Peyer's patch (tissue), 4 donors: ENCODE measurements at regions not wholly inside any gene's neighbourhood (a gene's known extent, or its start where the extent isn't known, plus 50 kb on each side); places are given as distances from the start of the nearest gene placed in this dataset.

ENCODE experiments used
- DNase-seq, 3 donors: peaks; one replicate each; pipeline ENCODE4 v3.0.0-alpha.2; 2017 to 2019
- H3K27ac ChIP-seq, 4 donors: fragments of 200-600 bp; sonication (generic); one replicate each; pipeline ENCODE4 v1.5.1; 2016 to 2019
- H3K27me3 ChIP-seq, 2 donors: fragments of 200-600 bp; sonication (generic); one replicate each; pipeline ENCODE4 v1.5.1; 2019
- H3K36me3 ChIP-seq, 3 donors: fragments of 200-600 bp; sonication (generic); one replicate each; pipeline ENCODE4 v1.5.1; 2016 to 2019
- H3K4me1 ChIP-seq, 4 donors: fragments of 200-600 bp; sonication (generic); one replicate each; pipeline ENCODE4 v1.5.1; 2016 to 2019
- H3K4me3 ChIP-seq, 4 donors: fragments of 200-600 bp; sonication (generic); 1 replicate in 3 of 4; 2 replicates in 1 of 4; pipeline ENCODE4 v1.5.1; 2016 to 2019; ENCODE audit warnings: mild to moderate bottlenecking in 1 of 4
- H3K9me3 ChIP-seq, 4 donors: fragments of 200-600 bp; sonication (generic); one replicate each; pipeline ENCODE4 v1.5.1; 2016 to 2019; ENCODE audit warnings: mild to moderate bottlenecking in 1 of 4
- POLR2A ChIP-seq, 2 donors: fragments of 450-650 bp; IDR thresholded peaks; one replicate each; pipeline ENCODE4 v1.5.1; 2017; ENCODE audit warnings: antibody characterized with exemption in 2 of 2, mild to moderate bottlenecking in 2 of 2, moderate library complexity in 2 of 2
- TF ChIP-seq, protein P1 (sequence below), 6 experiments: fragments of 450-650 bp in 4 of 6; fragments of 200-600 bp in 2 of 6; sonication (generic) in 1 of 6; IDR thresholded peaks; one replicate each; pipeline ENCODE4 v1.5.1; 2017 to 2019; ENCODE audit warnings: antibody characterized with exemption in 6 of 6, mild to moderate bottlenecking in 3 of 6, moderate library complexity in 1 of 6

DNA sequence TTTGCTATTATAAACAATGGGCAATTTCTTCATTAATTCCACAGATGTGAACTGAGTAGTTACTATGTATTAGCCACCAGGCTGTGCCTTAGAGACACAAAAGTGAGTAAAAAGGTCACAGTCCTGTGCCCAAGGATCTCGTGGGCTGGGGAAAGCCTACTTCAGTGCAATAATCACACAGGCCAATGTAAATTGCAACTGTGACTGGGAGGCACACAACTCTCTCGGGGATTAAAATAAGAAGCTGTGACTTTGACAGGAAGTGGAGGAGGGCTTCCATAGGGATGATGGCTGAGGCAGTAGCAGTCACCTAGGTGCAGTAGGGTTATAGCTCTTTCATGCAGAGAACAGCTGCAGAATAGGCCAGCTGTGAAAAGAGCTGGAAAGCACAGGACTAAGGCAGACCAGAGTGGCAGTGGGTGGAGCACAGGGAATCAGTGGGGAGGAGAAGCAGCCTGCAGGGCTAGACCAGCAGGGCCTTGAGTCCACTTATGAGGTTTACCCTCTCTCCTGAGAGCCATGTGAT is 121.9 kb downstream of the MAB21L3 start:
- Histone ChIP-seq H3K4me3 (no peak overlapping the region), H3K27ac (peak overlapping the region in 1 of 4 donors; percentile 27), H3K9me3 (no peaks in the 10 kb centered on the region), H3K27me3 (no peaks in the 10 kb centered on the region), H3K4me1 (no peaks in the 10 kb centered on the region), H3K36me3 (no peaks in the 10 kb centered on the region)
- TF ChIP-seq, protein P1, sequence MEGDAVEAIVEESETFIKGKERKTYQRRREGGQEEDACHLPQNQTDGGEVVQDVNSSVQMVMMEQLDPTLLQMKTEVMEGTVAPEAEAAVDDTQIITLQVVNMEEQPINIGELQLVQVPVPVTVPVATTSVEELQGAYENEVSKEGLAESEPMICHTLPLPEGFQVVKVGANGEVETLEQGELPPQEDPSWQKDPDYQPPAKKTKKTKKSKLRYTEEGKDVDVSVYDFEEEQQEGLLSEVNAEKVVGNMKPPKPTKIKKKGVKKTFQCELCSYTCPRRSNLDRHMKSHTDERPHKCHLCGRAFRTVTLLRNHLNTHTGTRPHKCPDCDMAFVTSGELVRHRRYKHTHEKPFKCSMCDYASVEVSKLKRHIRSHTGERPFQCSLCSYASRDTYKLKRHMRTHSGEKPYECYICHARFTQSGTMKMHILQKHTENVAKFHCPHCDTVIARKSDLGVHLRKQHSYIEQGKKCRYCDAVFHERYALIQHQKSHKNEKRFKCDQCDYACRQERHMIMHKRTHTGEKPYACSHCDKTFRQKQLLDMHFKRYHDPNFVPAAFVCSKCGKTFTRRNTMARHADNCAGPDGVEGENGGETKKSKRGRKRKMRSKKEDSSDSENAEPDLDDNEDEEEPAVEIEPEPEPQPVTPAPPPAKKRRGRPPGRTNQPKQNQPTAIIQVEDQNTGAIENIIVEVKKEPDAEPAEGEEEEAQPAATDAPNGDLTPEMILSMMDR (IDR thresholded peaks at IDR 0.05), result peak in 4 of 6 experiments; percentile 14 to 60 (median 58)
- TF ChIP-seq POLR2A (IDR thresholded peaks at IDR 0.05), result no peak
- no peak for DNase-seq

DNA sequence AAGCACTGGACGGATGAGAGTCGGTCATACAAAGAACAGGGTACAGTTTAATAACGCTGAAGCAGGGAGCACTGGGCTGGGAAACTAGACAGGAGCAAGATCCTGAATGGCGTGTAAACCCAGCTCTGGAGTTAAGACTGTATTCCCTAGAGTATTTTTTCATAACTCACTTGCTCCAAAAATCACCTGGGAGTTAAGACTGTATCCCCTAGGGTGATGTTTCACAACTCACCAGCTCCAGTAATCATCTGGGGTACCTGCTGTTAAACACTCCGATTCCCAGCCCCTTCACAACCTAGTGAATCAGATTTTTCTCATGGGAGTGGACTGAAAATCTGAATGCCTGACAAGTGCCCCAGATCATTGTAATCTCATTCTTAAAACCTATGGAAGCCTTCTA is 123.2 kb downstream of the MAB21L3 start:
- H3K4me3 ChIP-seq, result no peak overlapping the region
- no peak for TF ChIP-seq POLR2A (IDR thresholded peaks at IDR 0.05)
- TF ChIP-seq, protein P1 (IDR thresholded peaks at IDR 0.05), result no peak
- H3K27me3 ChIP-seq, result no peaks in the 10 kb centered on the region
- H3K36me3 ChIP-seq, result no peaks in the 10 kb centered on the region
- no peak for DNase-seq
- H3K27ac ChIP-seq, result no peak overlapping the region
- H3K9me3 ChIP-seq, result no peaks in the 10 kb centered on the region
- no peaks in the 10 kb centered on the region for H3K4me1 ChIP-seq

DNA sequence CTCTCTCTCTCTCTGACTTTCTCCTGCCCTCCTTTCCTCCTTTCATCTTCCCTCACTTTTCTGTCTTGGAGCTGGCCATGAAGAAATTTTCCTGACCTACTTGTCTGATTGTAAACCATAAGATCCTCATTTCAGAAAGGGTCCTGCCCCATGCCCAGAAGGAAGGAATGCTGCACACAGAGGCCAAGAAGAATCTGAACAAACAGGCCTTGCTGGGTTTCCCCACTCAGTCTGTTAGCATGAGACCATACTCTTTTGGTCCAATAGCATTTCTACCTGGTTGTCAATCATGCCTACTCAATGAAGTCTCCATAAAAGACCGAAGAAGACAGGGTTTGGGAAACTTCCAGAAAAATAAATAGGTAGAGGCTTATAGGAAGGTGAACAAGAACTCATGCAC is 128.7 kb downstream of the MAB21L3 start:
- TF ChIP-seq POLR2A (IDR thresholded peaks at IDR 0.05), result no peak
- TF ChIP-seq, protein P1 (IDR thresholded peaks at IDR 0.05), result no peak
- Histone ChIP-seq H3K36me3 (no peaks in the 10 kb centered on the region), H3K27ac (no peak overlapping the region), H3K9me3 (no peaks in the 10 kb centered on the region), H3K27me3 (no peaks in the 10 kb centered on the region), H3K4me1 (peaks cover 0 to 15% (median 0%) of the 10 kb centered on the region in 4 donors), H3K4me3 (no peak overlapping the region)
- no peak for DNase-seq

DNA sequence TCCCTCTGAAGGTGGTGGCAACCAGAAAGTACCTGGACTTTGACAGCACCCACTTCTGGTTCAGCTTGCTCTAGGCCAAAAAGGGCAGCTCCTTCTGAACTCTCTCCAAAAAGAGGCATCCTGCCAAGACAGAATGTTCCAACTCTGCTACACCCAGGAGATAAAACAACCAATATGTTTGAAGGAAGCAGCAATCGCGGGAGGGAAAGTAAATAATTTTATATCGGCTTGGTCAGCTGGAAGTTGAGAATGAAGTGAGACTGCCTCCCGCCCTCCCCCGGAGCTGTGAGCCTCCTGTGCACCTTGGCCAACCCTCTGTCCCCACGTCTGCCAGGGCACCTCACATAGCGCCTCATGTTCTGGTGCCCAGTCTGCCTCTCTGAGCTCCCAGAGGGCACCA is 130.3 kb upstream of the ATP1A1 start:
- Histone ChIP-seq H3K4me1 (peaks cover 0 to 15% (median 0%) of the 10 kb centered on the region in 4 donors), H3K27me3 (no peaks in the 10 kb centered on the region), H3K4me3 (no peak overlapping the region), H3K27ac (peak overlapping the region in 2 of 4 donors; percentile 49 to 52), H3K9me3 (no peaks in the 10 kb centered on the region), H3K36me3 (no peaks in the 10 kb centered on the region)
- DNase-seq, result peak in 2 of 3 donors; percentile 76 to 79
- TF ChIP-seq POLR2A (IDR thresholded peaks at IDR 0.05), result no peak
- TF ChIP-seq, protein P1 (IDR thresholded peaks at IDR 0.05), result no peak

DNA sequence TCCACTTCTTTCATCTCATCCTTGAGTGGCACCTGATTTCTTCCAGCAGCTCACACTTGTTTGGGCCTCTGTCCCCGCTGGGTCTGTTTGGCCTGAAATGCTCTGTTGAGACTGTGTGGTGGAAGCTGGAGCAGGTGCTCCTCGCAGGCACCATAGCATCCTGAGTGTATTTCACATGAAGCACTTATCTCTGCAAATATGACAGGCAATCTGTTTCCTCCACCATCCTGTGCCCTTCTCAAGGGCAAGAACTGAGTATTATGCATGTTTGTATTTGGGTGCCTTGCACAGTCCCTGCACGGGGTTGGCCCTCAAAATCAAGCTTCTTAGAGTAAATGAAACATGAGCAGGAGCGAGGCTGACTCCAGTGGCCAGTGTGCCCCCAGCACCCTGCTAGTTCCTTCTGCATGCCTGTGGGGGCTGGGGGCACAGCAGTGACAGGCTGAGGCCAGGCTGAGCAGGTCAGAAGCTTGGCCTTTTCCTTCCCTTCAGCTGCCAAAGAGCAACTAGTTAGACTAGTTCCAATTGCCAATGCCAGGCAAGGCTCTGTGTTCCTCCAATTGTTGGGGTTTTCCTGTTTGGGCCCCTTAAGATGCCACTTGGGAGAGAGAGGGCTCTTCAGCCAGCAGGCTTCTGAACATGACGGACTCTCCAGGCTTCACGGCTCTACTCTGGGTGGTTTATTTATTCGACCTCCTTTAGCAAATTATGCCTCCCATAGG is 129.6 kb upstream of the ATP1A1 start:
- Histone ChIP-seq H3K4me1 (peaks cover 0 to 15% (median 0%) of the 10 kb centered on the region in 4 donors), H3K4me3 (no peak overlapping the region), H3K27me3 (no peaks in the 10 kb centered on the region), H3K27ac (peak overlapping the region in 2 of 4 donors; percentile 49 to 52), H3K36me3 (no peaks in the 10 kb centered on the region), H3K9me3 (no peaks in the 10 kb centered on the region)
- TF ChIP-seq, protein P1 (IDR thresholded peaks at IDR 0.05), result no peak
- no peak for TF ChIP-seq POLR2A (IDR thresholded peaks at IDR 0.05)
- DNase-seq, result no peak
